Prostate gland (tissue), 2 donors: ENCODE measurements at regions not wholly inside any gene's neighbourhood (a gene's known extent, or its start where the extent isn't known, plus 50 kb on each side); places are given as distances from the start of the nearest gene placed in this dataset.
A peak's percentile ranks its signal among the peaks of the same experiment; 100 is the strongest.

ENCODE experiments used
- DNase-seq: peaks from one replicate; pipeline ENCODE4 v3.0.0-alpha.2; 2019; ENCODE audit warnings: low spot score
- H3K27ac ChIP-seq, 2 donors: fragments of 200-600 bp; sonication (generic); 2 replicates each; pipeline ENCODE4 v1.5.1; 2017 to 2019
- H3K27me3 ChIP-seq: fragments of 200-600 bp; sonication (generic); replicated peaks from 2 replicates; pipeline ENCODE4 v1.5.1; 2019; ENCODE audit not compliant: insufficient read depth
- H3K36me3 ChIP-seq, 2 donors: fragments of 200-600 bp; sonication (generic); 1 replicate in 1 of 2; 2 replicates in 1 of 2; pipeline versions ENCODE4 v1.5.1 to v1.8.1; 2017 to 2019
- H3K4me1 ChIP-seq: fragments of 200-600 bp; sonication (generic); replicated peaks from 2 replicates; pipeline ENCODE4 v1.5.1; 2019
- H3K4me3 ChIP-seq, 2 donors: fragments of 200-600 bp; sonication (generic); 2 replicates each; pipeline ENCODE4 v1.5.1; 2017 to 2019
- H3K9me3 ChIP-seq: fragments of 200-600 bp; sonication (generic); 2 replicates; pipeline ENCODE4 v1.5.1; 2017
- CTCF ChIP-seq, 4 experiments: fragments of 200-600 bp in 2 of 4; fragments of 450-650 bp in 2 of 4; sonication (generic) in 2 of 4; IDR thresholded peaks; 1 replicate in 3 of 4; 2 replicates in 1 of 4; pipeline ENCODE4 v1.5.1; 2016 to 2019; ENCODE audit warnings: antibody characterized with exemption in 4 of 4, mild to moderate bottlenecking in 2 of 4, moderate library complexity in 2 of 4
- POLR2A ChIP-seq: fragments of 450-650 bp; IDR thresholded peaks from one replicate; pipeline ENCODE4 v1.6.1; 2016; ENCODE audit warnings: antibody characterized with exemption, mild to moderate bottlenecking
- POLR2AphosphoS5 ChIP-seq: sonication (generic); formaldehyde crosslinking; IDR thresholded peaks from one replicate; pipeline ENCODE4 v1.6.1; 2017; ENCODE audit warnings: antibody characterized with exemption
- WGBS: methylation state at CpG from one replicate; pipeline ENCODE4 v1.1.5; 2018; 5-methylcytosine and 5-hydroxymethylcytosine counted together
- intact Hi-C: fragments of 100-400 bp; cut with DNase I; formaldehyde crosslinking; loops from one replicate; pipeline ENCODE4 v1.14.2; 2022

GRCh38 chr5:96597438-96598020, 64.6 kb upstream of the CAST start:
- H3K4me3 ChIP-seq: no peak overlapping the region
- H3K4me1 ChIP-seq: no peaks in the 10 kb centered on the region
- no peak overlapping the region for H3K27ac ChIP-seq
- H3K27me3 ChIP-seq: no peaks in the 10 kb centered on the region
- intact Hi-C loops: no loop called here
- WGBS: 60% methylated on average over 4 of the region's 4 CpGs
- H3K9me3 ChIP-seq: no peaks in the 10 kb centered on the region
- no peak for DNase-seq
- TF ChIP-seq POLR2A (no peak), CTCF (IDR thresholded peaks at IDR 0.05) (no peak), POLR2AphosphoS5 (no peak)
- H3K36me3 ChIP-seq: no peaks in the 10 kb centered on the region

GRCh38 chr5:96601200-96601599, 61.0 kb upstream of the CAST start:
- intact Hi-C loops: loop anchor here (2.0 to 10.0 kb wide), 3 partner anchors 54 to 744 kb away; no protein-coding TSS in a partner anchor

GRCh38 chr5:96601715-96602244, 60.4 kb upstream of the CAST start:
- TF ChIP-seq CTCF (IDR thresholded peaks at IDR 0.05): peak; percentile 72 to 84 (median 77)
- no peak for TF ChIP-seq POLR2A
- peak; percentile 31 for TF ChIP-seq POLR2AphosphoS5
- Histone ChIP-seq H3K36me3 (no peaks in the 10 kb centered on the region), H3K27me3 (no peaks in the 10 kb centered on the region), H3K4me1 (no peaks in the 10 kb centered on the region), H3K4me3 (no peak overlapping the region), H3K27ac (no peak overlapping the region), H3K9me3 (no peaks in the 10 kb centered on the region)
- intact Hi-C loops: loop anchor here (2.0 to 10.0 kb wide), 3 partner anchors 53 to 744 kb away; no protein-coding TSS in a partner anchor
- peak; percentile 76 for DNase-seq
- WGBS: 19% methylated on average over 4 of the region's 4 CpGs

More at GRCh38 chr5:96601200-96601599, 61.0 kb upstream of the CAST start:
- TF ChIP-seq POLR2AphosphoS5 (no peak), POLR2A (no peak), CTCF (IDR thresholded peaks at IDR 0.05) (no peak)
- no peak for DNase-seq
- Histone ChIP-seq H3K27ac (no peak overlapping the region), H3K36me3 (no peaks in the 10 kb centered on the region), H3K4me1 (no peaks in the 10 kb centered on the region), H3K4me3 (no peak overlapping the region), H3K27me3 (no peaks in the 10 kb centered on the region), H3K9me3 (no peaks in the 10 kb centered on the region)
- 56% methylated on average over 5 of the region's 5 CpGs for WGBS

- no peak overlapping the region for H3K27ac ChIP-seq
- TF ChIP-seq CTCF (IDR thresholded peaks at IDR 0.05): no peak
- no peak for TF ChIP-seq POLR2A
- TF ChIP-seq POLR2AphosphoS5: no peak
- no peak overlapping the region for H3K4me3 ChIP-seq
- intact Hi-C loops: loop anchor here (5.0 to 10.0 kb wide), 2 partner anchors 52 to 745 kb away; no protein-coding TSS in a partner anchor
- no peaks in the 10 kb centered on the region for H3K27me3 ChIP-seq
- WGBS: 93% methylated on average over 4 of the region's 4 CpGs
- DNase-seq: no peak
- no peaks in the 10 kb centered on the region for H3K36me3 ChIP-seq
- H3K9me3 ChIP-seq: no peaks in the 10 kb centered on the region
- no peaks in the 10 kb centered on the region for H3K4me1 ChIP-seq
Observed at GRCh38 chr5:96602776-96603175, 59.4 kb upstream of the CAST start.
